Activated T-helper 17 cell treated with anti-CD3 and anti-CD28 coated beads, Interleukin-2, amount 50 U/mL, for 72 hours (primary cell): ENCODE measurements at regions not wholly inside any gene's neighbourhood (a gene's known extent, or its start where the extent isn't known, plus 50 kb on each side); places are given as distances from the start of the nearest gene placed in this dataset.

Source experiments
- ATAC-seq: fragments of 150-1000 bp; cut with Tn5 transposase; replicated peaks from 2 replicates; pipeline ENCODE4 v1.10.0; 2021; ENCODE audit warnings: mild to moderate bottlenecking, moderate library complexity
- H3K27ac Mint-ChIP-seq: one replicate; pipeline ENCODE4 v1.8.0; 2022; ENCODE audit warnings: mixed read lengths
- H3K27me3 Mint-ChIP-seq: one replicate; pipeline ENCODE4 v1.8.0; 2022; ENCODE audit warnings: mixed read lengths
- H3K36me3 Mint-ChIP-seq: one replicate; pipeline ENCODE4 v1.8.0; 2022; ENCODE audit warnings: low read depth, mild to moderate bottlenecking, mixed read lengths
- H3K4me1 Mint-ChIP-seq: one replicate; pipeline ENCODE4 v1.8.0; 2022; ENCODE audit warnings: mixed read lengths
- H3K4me3 Mint-ChIP-seq: one replicate; pipeline ENCODE4 v1.8.0; 2022; ENCODE audit warnings: mild to moderate bottlenecking, mixed read lengths
- H3K9me3 Mint-ChIP-seq: one replicate; pipeline ENCODE4 v1.8.0; 2022; ENCODE audit warnings: mixed read lengths

DNA sequence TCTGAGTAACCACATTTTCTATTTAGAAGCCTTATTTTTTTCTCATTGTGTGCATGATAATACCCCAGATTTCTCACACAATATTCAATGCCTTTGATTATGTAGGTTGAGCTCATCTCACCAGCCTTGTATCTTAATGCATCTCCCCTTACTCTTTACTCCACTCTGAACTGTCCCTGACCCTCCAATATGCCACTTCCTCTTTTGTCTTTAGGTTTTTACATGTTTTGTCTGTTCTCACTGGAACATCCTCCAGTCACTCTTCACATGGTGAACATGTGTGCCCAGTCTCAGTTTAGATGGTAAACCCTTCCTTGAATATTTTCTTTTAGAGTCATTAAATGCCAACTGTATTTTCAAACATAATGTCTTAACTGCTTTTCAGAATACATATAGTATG is 392.9 kb upstream of the IMPG1 start:
- ATAC-seq = no peak
- no peaks in the 10 kb centered on the region for H3K27me3 Mint-ChIP-seq
- no peak overlapping the region for H3K4me3 Mint-ChIP-seq
- H3K27ac Mint-ChIP-seq = no peak overlapping the region
- no peaks in the 10 kb centered on the region for H3K36me3 Mint-ChIP-seq
- peaks cover 19% of the 10 kb centered on the region for H3K9me3 Mint-ChIP-seq
- no peaks in the 10 kb centered on the region for H3K4me1 Mint-ChIP-seq

DNA sequence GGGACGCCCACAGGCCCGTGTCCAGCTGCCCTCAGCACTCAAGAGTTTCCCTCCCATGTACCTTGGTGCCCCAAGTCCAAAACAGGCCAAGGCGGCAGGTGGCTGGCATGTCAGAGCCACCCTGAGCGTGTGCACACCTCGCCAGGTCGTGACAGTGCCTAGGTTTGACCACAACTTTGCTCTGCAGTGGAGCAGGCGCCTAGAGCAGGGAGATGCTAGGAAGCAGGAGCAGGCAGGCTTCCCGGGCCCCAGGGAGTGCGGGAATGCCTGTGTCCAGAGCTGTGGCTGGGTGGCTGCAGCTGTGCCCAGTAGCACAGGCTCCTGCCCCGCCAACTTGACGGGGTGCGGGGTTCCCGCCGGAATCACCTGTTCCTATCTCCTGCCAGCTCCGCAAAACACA is 380.8 kb upstream of the IMPG1 start:
- no peak for ATAC-seq
- Mint-ChIP-seq H3K9me3 (peaks cover 4% of the 10 kb centered on the region), H3K4me3 (no peak overlapping the region), H3K4me1 (no peaks in the 10 kb centered on the region), H3K27ac (no peak overlapping the region), H3K27me3 (no peaks in the 10 kb centered on the region), H3K36me3 (no peaks in the 10 kb centered on the region)

DNA sequence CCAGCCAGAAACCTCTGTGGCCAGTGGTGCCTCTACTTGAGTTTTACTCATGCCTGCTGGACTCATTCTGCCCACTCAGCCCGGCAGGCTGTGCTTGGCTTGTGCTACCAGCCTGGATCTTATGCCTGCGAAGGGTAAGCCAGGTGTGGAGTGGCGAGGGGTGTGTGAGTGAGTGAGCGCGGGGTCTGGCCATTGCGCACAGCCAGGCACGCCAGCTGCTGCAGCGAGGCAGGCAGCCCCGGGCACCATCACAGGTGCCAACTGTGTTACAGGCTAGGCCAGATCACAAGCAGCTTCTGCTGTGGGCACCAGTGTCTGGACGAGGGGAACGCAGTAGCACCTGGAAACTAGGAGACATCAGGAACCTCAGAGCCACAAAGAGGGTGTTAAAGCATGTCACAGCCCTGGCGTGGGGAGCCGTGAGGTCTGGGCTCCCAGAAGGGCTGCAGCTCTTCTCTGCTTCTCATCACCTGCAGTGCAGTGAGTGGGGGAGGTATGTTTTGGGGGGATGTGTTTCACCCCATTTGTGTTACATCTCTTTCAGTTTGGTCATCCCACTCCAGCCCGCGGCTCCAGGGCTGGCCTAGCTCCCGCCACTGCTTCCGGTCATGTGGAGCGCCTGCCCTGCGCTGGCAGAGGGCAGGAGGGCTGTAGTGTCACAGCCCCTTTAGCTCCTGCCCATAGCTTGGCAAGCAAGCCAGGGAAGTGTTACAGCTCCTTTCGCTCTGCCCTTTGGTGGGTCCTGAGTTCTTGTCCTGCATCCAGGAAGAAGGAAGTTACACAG is 379.7 kb upstream of the IMPG1 start:
- H3K4me1 Mint-ChIP-seq = no peaks in the 10 kb centered on the region
- H3K9me3 Mint-ChIP-seq = peaks cover 8% of the 10 kb centered on the region
- H3K36me3 Mint-ChIP-seq = no peaks in the 10 kb centered on the region
- no peak for ATAC-seq
- H3K4me3 Mint-ChIP-seq = no peak overlapping the region
- H3K27me3 Mint-ChIP-seq = no peaks in the 10 kb centered on the region
- H3K27ac Mint-ChIP-seq = no peak overlapping the region

DNA sequence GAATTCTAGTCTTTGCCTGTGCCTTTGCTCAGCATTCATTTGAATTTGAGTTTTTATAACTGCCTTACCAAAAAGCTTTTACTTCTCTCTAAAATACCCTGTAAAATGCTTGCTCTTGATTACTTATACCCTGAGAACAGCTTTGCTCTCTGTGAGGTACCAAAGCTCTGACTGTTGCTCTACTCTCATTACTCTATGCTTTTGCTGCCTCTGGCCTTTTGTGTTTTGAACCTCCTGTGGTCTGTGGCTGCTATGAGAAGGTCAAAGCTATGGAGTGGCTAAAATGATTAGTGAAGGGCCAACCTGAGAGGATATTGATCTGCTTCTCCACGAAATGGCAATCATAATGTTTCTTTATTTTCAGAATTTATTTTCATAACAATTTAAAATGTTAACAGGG is 375.6 kb upstream of the IMPG1 start:
- Mint-ChIP-seq H3K4me3 (no peak overlapping the region), H3K27ac (no peak overlapping the region), H3K4me1 (no peaks in the 10 kb centered on the region), H3K27me3 (no peaks in the 10 kb centered on the region), H3K9me3 (peaks cover 8% of the 10 kb centered on the region), H3K36me3 (no peaks in the 10 kb centered on the region)
- ATAC-seq = no peak

DNA sequence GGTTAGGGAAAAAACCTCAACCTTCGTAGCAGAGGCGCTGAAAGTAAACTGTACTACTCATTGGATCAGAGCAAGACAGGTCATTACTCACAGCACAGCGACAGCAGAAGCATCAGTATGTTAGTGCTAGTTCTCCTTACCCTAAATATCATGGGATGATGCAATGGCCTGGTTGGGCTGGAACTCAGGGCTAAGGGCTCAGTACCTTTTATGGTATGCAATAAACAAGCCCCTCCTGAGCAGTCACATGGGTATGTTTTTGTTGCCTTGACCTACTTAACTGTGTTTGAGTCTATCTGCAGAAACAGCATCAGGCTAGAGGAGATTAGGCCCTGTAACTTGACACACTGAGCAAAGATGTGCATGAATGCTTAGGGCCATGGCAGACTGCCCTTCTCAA is 369.4 kb upstream of the IMPG1 start:
- Mint-ChIP-seq H3K4me3 (no peak overlapping the region), H3K27me3 (no peaks in the 10 kb centered on the region), H3K36me3 (no peaks in the 10 kb centered on the region), H3K4me1 (no peaks in the 10 kb centered on the region), H3K9me3 (no peaks in the 10 kb centered on the region), H3K27ac (no peak overlapping the region)
- no peak for ATAC-seq

DNA sequence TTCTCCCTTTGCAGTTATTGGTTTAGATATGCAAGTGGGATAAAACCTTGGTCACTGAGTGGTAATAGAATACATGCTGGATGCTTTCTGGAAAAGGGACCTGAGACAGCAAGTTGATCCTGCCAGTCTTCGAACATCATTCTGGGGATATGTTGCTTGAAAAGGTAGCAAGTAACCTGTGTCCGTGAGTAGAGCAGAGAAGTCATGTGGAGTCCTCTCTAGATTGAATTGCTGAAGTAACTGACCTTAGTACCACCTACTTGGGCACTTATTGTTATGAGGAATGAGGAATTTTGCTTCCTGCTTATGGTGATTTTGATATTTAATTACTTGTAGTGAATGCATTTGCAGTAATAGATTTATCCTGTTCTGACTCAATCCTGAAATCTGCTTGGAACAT is 367.3 kb upstream of the IMPG1 start:
- Mint-ChIP-seq H3K36me3 (no peaks in the 10 kb centered on the region), H3K27me3 (no peaks in the 10 kb centered on the region)

DNA sequence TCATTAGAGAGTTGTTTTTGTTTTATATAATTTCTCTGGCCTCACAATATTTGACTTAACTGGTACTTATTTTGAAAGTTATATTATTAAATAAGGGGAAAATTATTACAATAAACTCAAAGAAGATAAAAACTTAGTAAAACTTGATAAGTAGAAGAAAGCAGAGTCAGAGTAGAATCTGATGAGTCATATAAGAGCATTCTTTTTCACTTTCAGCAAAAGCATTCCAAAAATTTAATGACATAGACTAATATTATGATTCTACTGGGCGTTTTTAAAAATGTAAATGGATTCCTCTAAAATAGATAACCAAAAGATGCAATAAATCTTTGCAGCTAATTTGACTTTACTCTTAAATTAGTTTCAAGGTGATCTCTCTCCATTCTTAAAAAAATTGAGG is 366.3 kb upstream of the IMPG1 start:
- H3K27me3 Mint-ChIP-seq = no peaks in the 10 kb centered on the region
- H3K4me1 Mint-ChIP-seq = no peaks in the 10 kb centered on the region
- no peak for ATAC-seq
- no peak overlapping the region for H3K4me3 Mint-ChIP-seq
- peaks cover 5% of the 10 kb centered on the region for H3K9me3 Mint-ChIP-seq
- H3K36me3 Mint-ChIP-seq = no peaks in the 10 kb centered on the region
- no peak overlapping the region for H3K27ac Mint-ChIP-seq

More for the DNA sequence above, 367.3 kb upstream of the IMPG1 start:
- no peak for ATAC-seq
- H3K27ac Mint-ChIP-seq = no peak overlapping the region
- peaks cover 3% of the 10 kb centered on the region for H3K9me3 Mint-ChIP-seq
- H3K4me3 Mint-ChIP-seq = no peak overlapping the region
- no peaks in the 10 kb centered on the region for H3K4me1 Mint-ChIP-seq

DNA sequence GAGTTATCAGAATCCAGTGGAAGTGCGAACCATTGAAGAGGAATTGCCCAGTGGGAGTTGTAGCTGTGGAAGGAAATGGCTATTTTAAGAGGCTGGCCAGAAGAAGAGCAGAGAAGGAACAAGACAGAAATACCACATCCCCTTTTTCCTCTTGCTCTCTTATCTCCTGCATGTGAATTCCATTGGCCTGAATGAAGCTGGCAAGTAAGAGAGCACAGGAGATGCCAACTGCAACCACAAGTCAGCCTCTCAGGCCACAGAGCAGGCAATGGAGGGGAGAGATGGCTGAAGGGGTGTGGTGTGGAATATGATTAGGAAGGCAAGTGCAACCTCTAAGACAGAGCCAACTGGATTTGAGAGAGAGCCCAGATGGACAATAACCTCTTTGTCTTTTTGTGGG is 362.7 kb upstream of the IMPG1 start:
- no peaks in the 10 kb centered on the region for H3K4me1 Mint-ChIP-seq
- no peak overlapping the region for H3K4me3 Mint-ChIP-seq
- no peaks in the 10 kb centered on the region for H3K27me3 Mint-ChIP-seq
- H3K9me3 Mint-ChIP-seq = peaks cover 5% of the 10 kb centered on the region
- no peak overlapping the region for H3K27ac Mint-ChIP-seq
- no peak for ATAC-seq
- H3K36me3 Mint-ChIP-seq = no peaks in the 10 kb centered on the region

DNA sequence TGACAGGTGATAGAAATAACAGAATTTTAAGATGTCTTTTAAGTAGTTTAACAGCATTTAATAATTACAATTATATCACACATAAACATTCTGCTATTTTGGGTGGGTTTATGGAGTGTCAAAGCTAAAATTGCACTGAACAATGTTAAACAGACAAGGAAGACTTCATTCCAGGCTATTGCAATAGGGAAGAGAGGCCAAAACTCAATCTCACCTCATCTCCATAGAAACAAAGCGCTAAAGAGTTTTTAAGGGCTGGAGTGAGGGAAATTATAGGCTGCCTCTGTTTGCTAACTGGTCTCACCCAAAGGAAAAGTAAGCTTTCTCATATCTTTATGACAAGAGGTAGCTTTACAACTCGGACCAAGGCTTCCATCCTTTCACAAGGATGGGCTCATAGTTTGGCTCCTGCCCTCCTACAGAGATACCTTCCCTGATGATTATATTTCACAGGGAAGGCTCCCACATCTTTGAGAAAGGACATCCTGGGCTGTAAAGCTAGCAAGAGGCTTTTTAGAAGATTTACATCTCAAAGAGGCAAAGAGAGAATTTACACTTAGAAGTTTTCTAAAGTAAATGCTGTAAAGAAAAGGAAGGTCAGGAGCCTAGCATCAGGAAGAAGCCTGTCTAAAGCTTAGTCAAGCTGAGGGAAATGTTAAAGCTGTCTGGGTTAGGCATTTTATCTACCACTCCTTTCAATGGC is 350.2 kb upstream of the IMPG1 start:
- Mint-ChIP-seq H3K27ac (no peak overlapping the region), H3K9me3 (peaks cover 4% of the 10 kb centered on the region), H3K27me3 (no peaks in the 10 kb centered on the region)

DNA sequence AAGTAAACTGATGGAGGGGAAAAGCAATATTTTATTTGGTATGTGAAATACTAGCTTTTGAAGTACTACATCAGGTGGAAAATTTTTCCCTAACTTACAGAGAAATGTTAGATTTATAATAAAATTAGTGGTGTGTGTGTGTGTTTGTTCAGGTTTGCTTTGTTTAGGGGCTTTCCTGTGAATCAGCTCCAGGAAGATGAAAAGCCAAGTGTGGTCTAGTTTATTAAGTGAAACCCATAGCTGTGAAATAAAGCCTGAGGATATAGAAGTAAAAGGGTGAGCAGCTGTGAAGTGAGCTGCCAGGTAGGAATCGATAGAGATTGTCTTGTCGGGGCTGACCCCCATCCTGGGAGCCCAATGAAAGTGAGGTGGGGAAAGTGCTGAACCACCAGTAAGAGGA is 347.6 kb upstream of the IMPG1 start:
- H3K36me3 Mint-ChIP-seq = no peaks in the 10 kb centered on the region
- peaks cover 10% of the 10 kb centered on the region for H3K9me3 Mint-ChIP-seq

More for the DNA sequence above, 350.2 kb upstream of the IMPG1 start:
- Mint-ChIP-seq H3K36me3 (no peaks in the 10 kb centered on the region), H3K4me3 (no peak overlapping the region), H3K4me1 (no peaks in the 10 kb centered on the region)
- ATAC-seq = no peak

DNA sequence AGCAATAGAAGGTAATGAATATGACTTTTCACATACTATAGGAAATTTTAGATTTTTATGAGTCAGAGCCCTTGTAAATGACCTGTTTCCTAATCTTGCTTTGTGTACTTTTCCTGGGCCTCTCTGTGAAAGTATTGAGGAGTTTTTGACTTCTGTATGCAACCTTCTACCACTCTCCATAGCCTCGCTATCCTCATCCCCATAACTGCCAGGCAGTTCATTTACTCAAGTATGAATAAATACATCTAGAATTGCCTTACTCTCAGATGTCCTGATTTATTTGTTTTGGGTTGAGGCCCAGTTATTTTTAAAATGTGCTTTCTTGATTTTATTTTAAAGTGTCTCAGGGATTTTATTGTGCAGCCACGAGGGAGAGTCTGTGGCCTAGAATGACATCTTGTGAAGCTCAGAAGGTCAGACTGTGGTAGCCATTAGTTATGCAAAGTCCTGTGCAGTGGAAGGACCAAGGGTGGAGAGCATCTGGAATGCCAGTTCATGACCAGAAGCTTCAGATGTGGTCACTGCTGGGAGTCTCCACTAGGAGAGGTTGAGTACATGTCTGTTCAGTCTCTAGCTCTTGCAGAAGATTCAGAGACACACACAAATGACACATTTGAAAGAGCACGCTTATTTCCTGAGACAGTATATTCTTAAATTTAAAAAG is 346.2 kb upstream of the IMPG1 start:
- no peak for ATAC-seq
- no peaks in the 10 kb centered on the region for H3K4me1 Mint-ChIP-seq
- H3K4me3 Mint-ChIP-seq = no peak overlapping the region
- peaks cover 10% of the 10 kb centered on the region for H3K9me3 Mint-ChIP-seq
- no peak overlapping the region for H3K27ac Mint-ChIP-seq
- H3K27me3 Mint-ChIP-seq = no peaks in the 10 kb centered on the region
- H3K36me3 Mint-ChIP-seq = no peaks in the 10 kb centered on the region

More for the DNA sequence above, 347.6 kb upstream of the IMPG1 start:
- H3K27me3 Mint-ChIP-seq = no peaks in the 10 kb centered on the region
- ATAC-seq = no peak
- H3K27ac Mint-ChIP-seq = no peak overlapping the region
- no peak overlapping the region for H3K4me3 Mint-ChIP-seq
- H3K4me1 Mint-ChIP-seq = no peaks in the 10 kb centered on the region

DNA sequence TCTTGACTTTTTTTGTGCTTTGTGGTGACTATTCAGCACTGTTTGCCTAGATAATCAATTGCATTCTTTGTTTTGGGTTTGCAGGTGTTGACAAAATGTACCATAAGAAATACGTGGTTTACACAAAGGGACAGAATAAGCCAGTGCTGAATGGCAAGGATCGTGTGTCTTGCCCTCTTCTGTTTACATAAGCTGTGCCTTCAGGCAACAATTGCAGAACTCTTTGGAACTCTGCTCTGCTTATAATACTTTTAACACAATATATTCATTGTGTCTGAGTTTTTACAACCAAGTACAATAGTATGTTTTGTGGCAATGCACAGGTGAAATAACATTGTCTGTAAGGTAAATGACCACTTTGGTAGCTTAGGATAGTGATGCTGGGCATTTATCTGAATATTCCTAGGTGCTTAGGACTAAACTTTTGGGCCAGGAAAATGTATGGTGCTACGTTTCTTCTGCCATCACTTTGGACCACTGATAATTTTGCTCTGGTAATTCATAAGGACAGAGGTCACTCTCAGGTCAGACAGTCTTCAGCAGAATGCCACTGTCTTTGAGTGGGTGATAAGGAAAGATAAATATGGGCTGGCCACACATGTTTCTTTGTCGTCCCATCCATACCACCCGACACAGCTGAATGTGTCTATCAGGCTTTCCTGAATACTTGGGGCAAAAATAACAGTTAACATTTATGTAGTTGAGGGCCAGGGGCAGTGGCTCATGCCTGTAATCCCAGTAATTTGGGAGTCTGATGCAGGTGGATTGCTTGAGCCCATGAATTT is 344.6 kb upstream of the IMPG1 start:
- H3K27ac Mint-ChIP-seq = no peak overlapping the region
- ATAC-seq = no peak
- H3K27me3 Mint-ChIP-seq = no peaks in the 10 kb centered on the region
- no peaks in the 10 kb centered on the region for H3K4me1 Mint-ChIP-seq
- no peaks in the 10 kb centered on the region for H3K36me3 Mint-ChIP-seq
- H3K4me3 Mint-ChIP-seq = no peak overlapping the region
- peaks cover 10% of the 10 kb centered on the region for H3K9me3 Mint-ChIP-seq

DNA sequence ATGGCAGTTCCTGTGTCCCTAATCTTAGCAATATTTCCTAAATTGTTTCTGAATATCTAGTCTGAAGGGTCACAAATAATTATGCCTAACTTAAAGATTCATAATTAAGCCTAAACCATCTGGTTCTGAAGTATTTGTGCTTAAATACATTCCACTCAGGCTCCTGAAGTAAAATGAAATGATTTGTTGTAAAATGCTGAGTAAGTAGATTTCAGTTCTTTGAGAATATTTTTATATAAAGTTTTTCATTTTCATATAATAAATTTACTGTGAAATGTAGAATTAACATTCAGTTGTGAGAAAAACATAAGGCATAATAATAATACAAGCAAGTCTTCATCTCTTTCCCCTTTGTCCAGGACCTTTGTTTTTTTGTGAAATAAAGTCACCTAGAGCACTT is 330.6 kb upstream of the IMPG1 start:
- peaks cover 4% of the 10 kb centered on the region for H3K9me3 Mint-ChIP-seq
- no peak for ATAC-seq
- H3K36me3 Mint-ChIP-seq = no peaks in the 10 kb centered on the region
- no peak overlapping the region for H3K27ac Mint-ChIP-seq
- no peak overlapping the region for H3K4me3 Mint-ChIP-seq
- no peaks in the 10 kb centered on the region for H3K4me1 Mint-ChIP-seq
- no peaks in the 10 kb centered on the region for H3K27me3 Mint-ChIP-seq

DNA sequence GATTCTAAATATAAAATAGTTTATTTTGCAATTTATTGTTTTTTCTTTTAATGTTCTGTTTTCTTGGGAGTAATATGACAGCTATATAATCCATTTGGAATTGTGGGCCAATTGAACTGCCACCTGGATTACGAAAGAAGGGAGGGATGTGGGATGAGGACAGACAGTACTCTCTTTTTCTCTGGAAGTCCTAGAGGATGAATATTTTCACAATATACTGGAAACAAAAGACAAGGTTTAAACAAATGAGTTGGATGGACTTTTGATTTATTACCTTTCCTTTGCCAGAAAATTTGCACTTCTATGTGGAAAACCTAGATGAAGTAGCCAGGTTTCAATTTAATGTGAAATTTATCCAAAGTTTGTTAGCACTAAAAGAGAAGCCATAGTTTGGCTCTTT is 325.5 kb upstream of the IMPG1 start:
- H3K36me3 Mint-ChIP-seq = no peaks in the 10 kb centered on the region
- peaks cover 13% of the 10 kb centered on the region for H3K9me3 Mint-ChIP-seq
- no peak overlapping the region for H3K27ac Mint-ChIP-seq
- H3K4me3 Mint-ChIP-seq = no peak overlapping the region
- H3K27me3 Mint-ChIP-seq = no peaks in the 10 kb centered on the region
- H3K4me1 Mint-ChIP-seq = no peaks in the 10 kb centered on the region
- ATAC-seq = no peak
